ENCODE measurements at regions not wholly inside any gene's neighbourhood (a gene's known extent, or its start where the extent isn't known, plus 50 kb on each side); places are given as distances from the start of the nearest gene placed in this dataset.

- Histone ChIP-seq H3K79me1 (ENCODE audit: low read depth, low read length) (no peaks in the 10 kb centered on the region), H3K79me2 (ENCODE audit: control insufficient read depth in 1 of 2, insufficient read depth in 2 of 2, low read length in 2 of 2) (no peaks in the 10 kb centered on the region), H3K9ac (replicated peaks in 1 of 4; ENCODE audit: extremely low read depth in 1 of 4, low read depth in 3 of 4, low read length in 3 of 4) (no peak overlapping the region), H3K9me3 (ENCODE audit: insufficient read depth in 2 of 2, low read depth in 1 of 2, low read length in 1 of 2) (no peaks in the 10 kb centered on the region), H3K4me3 (ENCODE audit: extremely low read depth in 1 of 4, insufficient read depth in 2 of 4, low read depth in 3 of 4, low read length in 4 of 4) (no peak overlapping the region), H3K23ac (ENCODE audit: insufficient read length) (no peak overlapping the region), H3K27ac (ENCODE audit: low read depth, low read length) (no peak overlapping the region), H3K14ac (ENCODE audit: insufficient read length) (no peak overlapping the region), H2BK12ac (ENCODE audit: low read depth, low read length) (no peak overlapping the region), H2BK15ac (ENCODE audit: low read length) (no peak overlapping the region), H3K23me2 (ENCODE audit: low read depth, low read length) (no peaks in the 10 kb centered on the region), H3K4ac (replicated peaks; ENCODE audit: insufficient read length, low read depth, low read length) (no peak overlapping the region), H3K4me1 (replicated peaks in 1 of 4; ENCODE audit: control insufficient read depth in 3 of 4, insufficient read depth in 4 of 4, low read length in 3 of 4) (no peaks in the 10 kb centered on the region), H4K91ac (replicated peaks; ENCODE audit: insufficient read length, low read length) (no peak overlapping the region), H4K5ac (ENCODE audit: insufficient read length, low read depth, low read length) (no peak overlapping the region), H3K4me2 (ENCODE audit: insufficient read depth in 1 of 2, low read depth in 2 of 2, low read length in 2 of 2) (no peak overlapping the region), H2AFZ (ENCODE audit: low read length) (no peak overlapping the region), H3K36me3 (ENCODE audit: control insufficient read depth in 2 of 4, insufficient read depth in 4 of 4, low read length in 3 of 4) (no peaks in the 10 kb centered on the region), H2BK120ac (replicated peaks; ENCODE audit: low read depth, low read length) (no peak overlapping the region), H2BK5ac (ENCODE audit: low read depth, low read length) (no peak overlapping the region), H3K27me3 (replicated peaks in 1 of 4; ENCODE audit: control insufficient read depth in 3 of 4, extremely low read depth in 1 of 4, insufficient read depth in 3 of 4, low read length in 3 of 4) (no peaks in the 10 kb centered on the region), H2AK5ac (ENCODE audit: low read depth, low read length) (no peak overlapping the region), H4K8ac (ENCODE audit: extremely low read depth, insufficient read depth, low read length) (no peak overlapping the region), H3K18ac (ENCODE audit: extremely low read depth, low read length) (no peak overlapping the region), H3K56ac (replicated peaks; ENCODE audit: insufficient read length, low read depth, low read length) (no peak overlapping the region), H4K20me1 (replicated peaks in 1 of 2; ENCODE audit: control insufficient read depth in 1 of 2, insufficient read depth in 2 of 2, low read length in 2 of 2) (no peaks in the 10 kb centered on the region), H2BK20ac (ENCODE audit: low read length) (no peak overlapping the region)
- POLR2A ChIA-PET (ENCODE audit: partially characterized antibody) = no interaction called here
- CTCF ChIA-PET (ENCODE audit: partially characterized antibody) = no interaction called here
- DNase-seq (ENCODE audit: low read depth in 1 of 2, low spot score in 2 of 2) (no peak), FAIRE-seq (no peak)
- WGBS, 2 experiments (ENCODE audit: extremely low coverage in 1 of 2, insufficient coverage in 1 of 2, insufficient read length in 1 of 2, insufficient replicate concordance in 2 of 2, low coverage in 1 of 2, low lambda C conversion rate in 2 of 2, missing lambda C conversion rate in 1 of 2) = 88% methylated on average over 1 of the region's 1 CpG; no CpG with 5 or more reads in 1 of the 2 experiments
- TF ChIP-seq KDM1A (IDR thresholded peaks at IDR 0.05; ENCODE audit: borderline replicate concordance, low read length) = no peak
- TF ChIP-seq SIX5 (IDR thresholded peaks at IDR 0.05; ENCODE audit: low read depth, low read length) = no peak
- no peak for TF ChIP-seq JUN (IDR thresholded peaks at IDR 0.05; ENCODE audit: low read depth, low read length)
- no peak for TF ChIP-seq GABPA (IDR thresholded peaks at IDR 0.05; ENCODE audit: borderline replicate concordance, insufficient read depth, low read length)
- TF ChIP-seq CBX8 (IDR thresholded peaks at IDR 0.05; ENCODE audit: borderline replicate concordance, low read depth, low read length) = no peak
- TF ChIP-seq BRCA1 (IDR thresholded peaks at IDR 0.05; ENCODE audit: low read depth, low read length) = no peak
- no peak for TF ChIP-seq SAP30 (IDR thresholded peaks at IDR 0.05; ENCODE audit: insufficient read depth, insufficient replicate concordance, low read length)
- TF ChIP-seq E2F6 (IDR thresholded peaks at IDR 0.05) = no peak
- no peak for TF ChIP-seq HDAC6 (IDR thresholded peaks at IDR 0.05; ENCODE audit: low read depth, low read length)
These were observed 68.8 kb downstream of the SLITRK2 start for GRCh38 chrX:145886469-145886868.
